GM19372 (cell line): ENCODE measurements at regions not wholly inside any gene's neighbourhood (a gene's known extent, or its start where the extent isn't known, plus 50 kb on each side); places are given as distances from the start of the nearest gene placed in this dataset.
"Not testable (repeated sequence)": the region's sequence is repeated elsewhere in the genome, so short reads cannot be mapped to it uniquely, and the experiment has no call there.

Source experiments
- ATAC-seq: cut with Tn5 transposase; IDR thresholded peaks from one replicate; pipeline ENCODE4 v1.9.1; 2021; ENCODE audit warnings: mild to moderate bottlenecking, low read depth, moderate library complexity; ENCODE audit not compliant: unreplicated experiment

- ATAC-seq, result no peak
Measured at GRCh38 chr22:34669001-34669400, 397.0 kb upstream of the ISX start.

- ATAC-seq, result not testable (repeated sequence)
Measured at GRCh38 chr22:34683031-34683430, 382.9 kb upstream of the ISX start.

- not testable (repeated sequence) for ATAC-seq
Measured at GRCh38 chr22:34684278-34684677, 381.7 kb upstream of the ISX start.

GRCh38 chr22:34687116-34687515 is 378.8 kb upstream of the ISX start:
- no peak for ATAC-seq

GRCh38 chr22:34688825-34689224 is 377.1 kb upstream of the ISX start:
- no peak for ATAC-seq

GRCh38 chr22:34696557-34696956 is 369.4 kb upstream of the ISX start:
- ATAC-seq, result no peak

- no peak for ATAC-seq
Measured at GRCh38 chr22:34702279-34702678, 363.7 kb upstream of the ISX start.

GRCh38 chr22:34709641-34710040 is 356.3 kb upstream of the ISX start:
- no peak for ATAC-seq

GRCh38 chr22:34722901-34723300 is 343.1 kb upstream of the ISX start:
- no peak for ATAC-seq

- ATAC-seq, result no peak
Measured at GRCh38 chr22:34736081-34736480, 329.9 kb upstream of the ISX start.

- ATAC-seq, result no peak
Measured at GRCh38 chr22:34738661-34739400, 327.1 kb upstream of the ISX start.

- ATAC-seq, result no peak
Measured at GRCh38 chr22:34743110-34743751, 322.7 kb upstream of the ISX start.

- ATAC-seq, result no peak
Measured at GRCh38 chr22:34760276-34761008, 305.5 kb upstream of the ISX start.

- ATAC-seq, result no peak
Measured at GRCh38 chr22:34761111-34761510, 304.8 kb upstream of the ISX start.

- no peak for ATAC-seq
Measured at GRCh38 chr22:34763496-34763895, 302.5 kb upstream of the ISX start.

GRCh38 chr22:34765115-34765514 is 300.8 kb upstream of the ISX start:
- no peak for ATAC-seq

- ATAC-seq, result no peak
Measured at GRCh38 chr22:34769361-34769760, 296.6 kb upstream of the ISX start.

GRCh38 chr22:34776817-34777216 is 289.1 kb upstream of the ISX start:
- ATAC-seq, result no peak

- ATAC-seq, result no peak
Measured at GRCh38 chr22:34781681-34782080, 284.3 kb upstream of the ISX start.

- ATAC-seq, result no peak
Measured at GRCh38 chr22:34783436-34783835, 282.5 kb upstream of the ISX start.

- no peak for ATAC-seq
Measured at GRCh38 chr22:34784056-34784455, 281.9 kb upstream of the ISX start.

GRCh38 chr22:34797826-34798225 is 268.1 kb upstream of the ISX start:
- no peak for ATAC-seq
